GM10266 (cell line): ENCODE measurements at regions not wholly inside any gene's neighbourhood (a gene's known extent, or its start where the extent isn't known, plus 50 kb on each side); places are given as distances from the start of the nearest gene placed in this dataset.

Experiments
- DNase-seq: peaks from one replicate; pipeline ENCODE4 v3.0.0; 2012; ENCODE audit errors: extremely low spot score
- CTCF ChIP-seq: IDR thresholded peaks from 2 replicates; pipeline ENCODE4 v1.5.1; 2012; ENCODE audit warnings: mild to moderate bottlenecking, low read depth; ENCODE audit not compliant: control insufficient read depth, insufficient read depth; ENCODE audit errors: missing control alignments

- DNase-seq = no peak
- TF ChIP-seq CTCF = no peak
Observed at GRCh38 chr13:34654647-34655046, 287.4 kb upstream of the NBEA start.

DNA sequence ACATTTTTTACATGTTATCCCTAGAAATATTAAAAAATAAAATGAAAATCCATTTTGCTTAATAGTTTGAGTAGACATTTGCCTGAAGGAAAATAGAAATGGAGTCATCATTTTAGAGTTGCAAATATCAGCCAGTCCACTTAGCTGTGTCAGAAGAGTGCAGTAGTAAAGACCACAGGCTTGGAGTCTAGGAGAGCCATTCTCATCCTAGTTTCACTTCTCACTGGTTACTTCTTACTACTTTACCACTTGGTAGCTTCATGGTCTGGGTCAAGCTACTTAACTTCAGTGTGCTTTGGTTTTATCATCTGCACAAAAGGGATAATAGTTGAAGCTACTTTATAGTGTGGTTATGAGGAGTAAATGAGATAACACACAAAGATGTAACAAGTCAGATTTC is 286.5 kb upstream of the NBEA start:
- no peak for TF ChIP-seq CTCF
- no peak for DNase-seq

GRCh38 chr13:34657716-34658115 is 284.4 kb upstream of the NBEA start:
- no peak for DNase-seq
- TF ChIP-seq CTCF = no peak

DNA sequence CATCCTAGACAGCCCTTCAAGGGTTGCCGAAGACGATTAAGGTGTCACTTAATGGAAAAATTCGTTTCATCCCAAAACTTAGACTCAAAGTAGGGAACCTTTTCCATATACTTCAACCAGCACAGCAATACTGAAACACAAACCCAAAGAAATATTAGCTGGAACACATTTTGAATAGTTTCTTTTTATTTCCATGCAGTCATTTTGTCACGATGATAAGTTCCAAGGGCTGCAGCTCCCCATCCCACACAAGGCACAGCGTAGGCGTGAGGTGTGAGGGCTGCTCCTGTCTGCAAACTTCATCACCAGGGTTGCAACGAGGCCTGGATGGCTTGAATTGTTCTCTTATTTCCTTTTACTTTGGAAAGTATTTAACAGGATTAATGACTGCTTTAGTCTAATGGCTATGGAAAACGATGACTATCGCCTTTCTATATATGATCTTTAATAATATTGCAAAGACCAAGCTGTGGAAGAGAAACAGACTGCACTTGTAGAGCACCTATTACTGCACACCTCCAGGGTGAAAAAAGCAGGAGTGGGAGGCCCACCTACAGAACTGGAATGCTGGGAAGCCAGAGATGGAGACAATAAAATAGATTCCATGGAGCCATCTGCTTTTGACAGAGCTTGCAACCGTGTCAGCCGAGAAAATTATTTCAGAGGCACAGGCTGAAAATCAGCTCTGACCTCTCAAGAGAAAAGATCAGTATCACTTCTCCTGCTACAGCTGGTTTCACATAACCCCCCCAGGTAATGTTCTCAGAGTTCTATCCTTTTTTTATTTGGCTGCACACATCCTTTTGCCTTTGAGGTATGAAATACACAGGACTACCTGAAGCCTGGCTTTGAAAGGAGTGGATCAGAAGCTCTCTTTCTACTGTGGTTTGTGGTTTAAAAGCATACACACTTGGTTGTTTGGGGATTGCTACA is 274.5 kb upstream of the NBEA start:
- no peak for TF ChIP-seq CTCF
- no peak for DNase-seq

GRCh38 chr13:34671137-34671536 is 270.9 kb upstream of the NBEA start:
- DNase-seq = no peak
- TF ChIP-seq CTCF = no peak

- no peak for TF ChIP-seq CTCF
- DNase-seq = no peak
Observed at GRCh38 chr13:34672631-34673030, 269.4 kb upstream of the NBEA start.

DNA sequence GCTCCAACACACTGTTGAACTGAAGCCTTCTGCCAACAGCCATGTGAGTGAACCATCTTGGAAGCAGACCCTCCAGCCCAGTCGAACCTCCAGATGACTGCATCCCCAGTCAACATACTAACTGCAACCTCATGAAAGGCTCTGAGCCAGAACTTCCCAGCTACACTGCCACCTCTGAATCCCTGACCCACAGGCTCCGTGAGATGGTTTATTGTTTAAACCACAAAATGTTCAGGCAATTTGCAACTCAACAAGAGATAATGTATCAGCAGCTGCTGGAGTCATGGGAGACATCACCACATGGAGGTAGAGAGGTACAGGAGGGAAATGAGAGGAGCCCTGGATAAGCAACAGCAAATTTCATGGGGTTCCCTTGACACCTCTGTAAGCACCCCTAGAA is 266.4 kb upstream of the NBEA start:
- no peak for DNase-seq
- no peak for TF ChIP-seq CTCF
